ENCODE measurements at regions not wholly inside any gene's neighbourhood (a gene's known extent, or its start where the extent isn't known, plus 50 kb on each side); places are given as distances from the start of the nearest gene placed in this dataset.
A peak's percentile ranks its signal among the peaks of the same experiment; 100 is the strongest.

DNA sequence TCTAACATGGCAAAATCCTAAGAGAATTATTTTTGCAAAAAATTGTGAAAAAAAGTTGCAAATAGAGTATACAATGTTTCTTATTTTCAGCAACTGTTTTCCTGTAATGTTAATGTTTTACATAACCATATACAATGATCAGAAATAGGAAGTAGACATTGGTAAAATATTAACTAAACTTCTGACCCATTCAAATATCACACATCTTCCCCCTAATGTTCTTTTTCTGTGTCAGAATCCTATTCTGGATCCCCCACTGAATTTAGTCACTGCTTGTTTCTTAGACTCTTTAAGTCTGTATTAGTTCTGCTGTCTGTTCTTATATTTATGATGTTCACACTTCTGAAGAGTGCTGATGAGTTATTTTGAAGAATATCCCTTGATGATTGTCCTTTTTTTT is 62.0 kb downstream of the HFE start:
- H3K4me3 ChIP-seq (ENCODE audit: control insufficient read depth, low read depth, low read length): no peak overlapping the region
- DNase-seq (ENCODE audit: low read depth): no peak
- TF ChIP-seq, protein P1, sequence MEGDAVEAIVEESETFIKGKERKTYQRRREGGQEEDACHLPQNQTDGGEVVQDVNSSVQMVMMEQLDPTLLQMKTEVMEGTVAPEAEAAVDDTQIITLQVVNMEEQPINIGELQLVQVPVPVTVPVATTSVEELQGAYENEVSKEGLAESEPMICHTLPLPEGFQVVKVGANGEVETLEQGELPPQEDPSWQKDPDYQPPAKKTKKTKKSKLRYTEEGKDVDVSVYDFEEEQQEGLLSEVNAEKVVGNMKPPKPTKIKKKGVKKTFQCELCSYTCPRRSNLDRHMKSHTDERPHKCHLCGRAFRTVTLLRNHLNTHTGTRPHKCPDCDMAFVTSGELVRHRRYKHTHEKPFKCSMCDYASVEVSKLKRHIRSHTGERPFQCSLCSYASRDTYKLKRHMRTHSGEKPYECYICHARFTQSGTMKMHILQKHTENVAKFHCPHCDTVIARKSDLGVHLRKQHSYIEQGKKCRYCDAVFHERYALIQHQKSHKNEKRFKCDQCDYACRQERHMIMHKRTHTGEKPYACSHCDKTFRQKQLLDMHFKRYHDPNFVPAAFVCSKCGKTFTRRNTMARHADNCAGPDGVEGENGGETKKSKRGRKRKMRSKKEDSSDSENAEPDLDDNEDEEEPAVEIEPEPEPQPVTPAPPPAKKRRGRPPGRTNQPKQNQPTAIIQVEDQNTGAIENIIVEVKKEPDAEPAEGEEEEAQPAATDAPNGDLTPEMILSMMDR (IDR thresholded peaks at IDR 0.05; ENCODE audit: control insufficient read depth, insufficient read depth, low read depth, low read length, missing control alignments): no peak

DNA sequence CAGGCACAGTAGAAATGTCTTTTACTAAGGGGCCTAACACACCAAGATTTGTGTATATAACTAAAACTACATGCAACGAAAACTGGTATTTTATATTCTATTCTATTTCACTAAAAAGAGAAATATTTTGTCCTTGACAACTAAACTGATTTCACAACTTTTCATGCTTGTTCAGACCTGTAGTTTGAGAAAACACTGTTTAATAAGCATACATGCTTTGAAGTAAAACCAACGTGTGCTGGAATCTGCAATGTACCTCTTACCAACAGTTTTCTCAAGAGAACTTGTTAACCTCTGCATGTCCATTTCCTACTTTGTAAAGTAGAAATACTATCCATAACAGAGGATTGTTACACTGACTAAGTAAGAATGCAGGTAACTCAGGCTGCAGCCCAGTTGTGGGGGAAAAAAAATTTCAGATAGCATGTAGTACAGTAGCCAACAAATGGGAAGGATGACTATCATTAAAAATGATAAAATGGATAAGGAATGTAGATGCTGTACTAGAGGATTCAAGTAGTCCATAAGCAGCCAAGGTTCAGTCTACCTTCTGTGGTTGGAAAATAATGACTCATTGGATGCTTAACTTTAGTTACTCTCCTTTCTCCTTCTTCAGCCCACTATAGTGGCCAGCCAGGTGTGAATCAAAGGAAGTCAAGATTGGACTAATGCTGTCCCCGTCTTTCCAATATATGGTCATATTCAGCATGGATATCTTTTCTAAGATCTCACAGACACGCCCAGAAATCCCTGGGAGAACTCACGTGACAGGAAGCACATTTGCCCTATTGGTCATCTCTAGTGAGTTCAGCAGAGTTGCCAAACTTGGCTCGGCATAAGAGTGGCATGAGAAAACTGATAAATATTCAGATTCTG is 65.2 kb downstream of the HFE start:
- DNase-seq (ENCODE audit: low read depth): no peak
- no peak overlapping the region for H3K4me3 ChIP-seq (ENCODE audit: control insufficient read depth, low read depth, low read length)
- TF ChIP-seq, protein P1 (IDR thresholded peaks at IDR 0.05; ENCODE audit: control insufficient read depth, insufficient read depth, low read depth, low read length, missing control alignments): no peak

DNA sequence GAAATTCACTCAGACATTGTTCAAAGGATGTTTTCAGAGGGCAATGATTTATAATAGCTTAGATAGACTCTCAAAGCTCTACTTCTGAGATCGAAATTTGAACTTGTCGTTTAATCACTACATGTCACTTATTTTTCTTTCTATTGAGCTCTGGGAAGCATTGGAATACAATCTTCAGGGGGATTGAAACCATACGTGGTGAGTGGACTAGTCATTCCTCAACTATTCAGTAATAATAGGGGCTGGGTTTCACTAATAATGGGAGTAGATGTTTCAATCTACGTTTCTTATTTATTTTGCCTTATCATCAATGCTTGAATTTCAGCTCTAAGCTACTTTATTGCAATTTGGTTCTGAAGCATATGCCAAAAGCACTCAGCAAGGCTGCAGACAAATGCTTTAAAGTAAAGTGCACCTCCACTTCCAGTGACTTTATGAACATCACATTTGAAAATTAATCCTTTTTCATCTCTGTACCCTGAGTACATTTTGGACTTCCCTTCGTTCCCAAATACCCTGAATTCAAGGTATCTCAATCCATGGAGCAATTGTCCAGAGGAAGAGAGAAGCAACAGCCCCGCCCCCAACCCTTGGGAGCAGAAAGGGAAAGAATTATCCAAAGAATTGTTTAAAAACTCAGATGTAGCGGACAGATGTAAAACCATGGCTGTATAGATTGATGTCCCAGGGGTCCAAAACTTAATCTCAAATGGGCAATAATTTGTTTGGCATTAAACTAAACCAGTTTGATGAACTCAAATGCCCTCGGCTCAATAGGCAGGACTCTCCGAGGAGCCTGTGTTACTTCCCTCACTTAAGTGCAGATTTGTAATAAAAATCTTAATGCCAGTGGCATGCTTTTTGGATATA is 68.1 kb downstream of the HFE start:
- no peak for DNase-seq (ENCODE audit: low read depth)
- H3K4me3 ChIP-seq (ENCODE audit: control insufficient read depth, low read depth, low read length): peak overlapping the region; percentile 71
- TF ChIP-seq, protein P1 (IDR thresholded peaks at IDR 0.05; ENCODE audit: control insufficient read depth, insufficient read depth, low read depth, low read length, missing control alignments): no peak

DNA sequence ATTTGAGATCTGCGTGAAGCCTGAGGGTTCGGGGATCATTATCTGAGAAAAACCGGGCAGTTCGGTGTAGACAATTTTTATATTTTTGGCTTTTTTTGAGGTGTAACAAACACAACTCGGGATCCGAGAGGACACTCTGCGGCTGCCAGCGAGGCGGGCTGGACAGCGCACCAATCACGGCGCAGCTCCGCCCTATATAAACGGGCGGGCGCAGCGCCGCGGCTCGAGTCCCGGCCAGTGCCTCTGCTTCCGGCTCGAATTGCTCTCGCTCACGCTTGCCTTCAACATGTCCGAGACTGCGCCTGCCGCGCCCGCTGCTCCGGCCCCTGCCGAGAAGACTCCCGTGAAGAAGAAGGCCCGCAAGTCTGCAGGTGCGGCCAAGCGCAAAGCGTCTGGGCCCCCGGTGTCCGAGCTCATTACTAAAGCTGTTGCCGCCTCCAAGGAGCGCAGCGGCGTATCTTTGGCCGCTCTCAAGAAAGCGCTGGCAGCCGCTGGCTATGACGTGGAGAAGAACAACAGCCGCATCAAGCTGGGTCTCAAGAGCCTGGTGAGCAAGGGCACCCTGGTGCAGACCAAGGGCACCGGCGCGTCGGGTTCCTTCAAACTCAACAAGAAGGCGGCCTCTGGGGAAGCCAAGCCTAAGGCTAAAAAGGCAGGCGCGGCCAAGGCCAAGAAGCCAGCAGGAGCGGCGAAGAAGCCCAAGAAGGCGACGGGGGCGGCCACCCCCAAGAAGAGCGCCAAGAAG is 69.0 kb downstream of the HFE start:
- DNase-seq (ENCODE audit: low read depth): no peak

DNA sequence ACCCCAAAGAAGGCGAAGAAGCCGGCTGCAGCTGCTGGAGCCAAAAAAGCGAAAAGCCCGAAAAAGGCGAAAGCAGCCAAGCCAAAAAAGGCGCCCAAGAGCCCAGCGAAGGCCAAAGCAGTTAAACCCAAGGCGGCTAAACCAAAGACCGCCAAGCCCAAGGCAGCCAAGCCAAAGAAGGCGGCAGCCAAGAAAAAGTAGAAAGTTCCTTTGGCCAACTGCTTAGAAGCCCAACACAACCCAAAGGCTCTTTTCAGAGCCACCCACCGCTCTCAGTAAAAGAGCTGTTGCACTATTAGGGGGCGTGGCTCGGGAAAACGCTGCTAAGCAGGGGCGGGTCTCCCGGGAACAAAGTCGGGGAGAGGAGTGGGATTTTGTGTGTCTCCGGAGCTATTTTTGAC is 69.6 kb downstream of the HFE start:
- H3K4me3 ChIP-seq (ENCODE audit: control insufficient read depth, low read depth, low read length): peak overlapping the region; percentile 71
- TF ChIP-seq, protein P1 (IDR thresholded peaks at IDR 0.05; ENCODE audit: control insufficient read depth, insufficient read depth, low read depth, low read length, missing control alignments): no peak
- no peak for DNase-seq (ENCODE audit: low read depth)

More for the DNA sequence above, 69.0 kb downstream of the HFE start:
- peak overlapping the region; percentile 71 for H3K4me3 ChIP-seq (ENCODE audit: control insufficient read depth, low read depth, low read length)
- TF ChIP-seq, protein P1 (IDR thresholded peaks at IDR 0.05; ENCODE audit: control insufficient read depth, insufficient read depth, low read depth, low read length, missing control alignments): no peak
